Ovary (tissue), 7 donors: ENCODE measurements at regions not wholly inside any gene's neighbourhood (a gene's known extent, or its start where the extent isn't known, plus 50 kb on each side); places are given as distances from the start of the nearest gene placed in this dataset.

Source experiments
- DNase-seq, 5 donors: peaks; one replicate each; pipeline ENCODE4 v3.0.0-alpha.2; 2019 to 2020
- H3K27ac ChIP-seq, 2 donors: fragments of 200-600 bp; one replicate each; pipeline versions ENCODE4 v1.5.1 to v1.8.0; 2019 to 2022
- H3K27me3 ChIP-seq: fragments of 200-600 bp; one replicate; pipeline ENCODE4 v1.8.0; 2022
- H3K36me3 ChIP-seq: fragments of 200-600 bp; sonication (generic); one replicate; pipeline ENCODE4 v1.5.1; 2019
- H3K4me1 ChIP-seq: one replicate; pipeline ENCODE4 v1.8.1; 2013; ENCODE audit warnings: mild to moderate bottlenecking, moderate library complexity; ENCODE audit not compliant: insufficient read depth
- H3K4me3 ChIP-seq: fragments of 200-600 bp; sonication (generic); one replicate; pipeline ENCODE4 v1.5.1; 2017
- H3K9me3 ChIP-seq, 2 donors: fragments of 200-600 bp in 1 of 2; sonication (generic) in 1 of 2; one replicate each; pipeline versions ENCODE4 v1.5.1 to v1.8.1; 2013 to 2019; ENCODE audit warnings: mild to moderate bottlenecking in 1 of 2, moderate library complexity in 1 of 2
- EP300 ChIP-seq: sonication (generic); formaldehyde crosslinking; IDR thresholded peaks from one replicate; pipeline ENCODE4 v1.6.1; 2017; ENCODE audit warnings: antibody characterized with exemption
- POLR2A ChIP-seq: fragments of 450-650 bp; IDR thresholded peaks from one replicate; pipeline ENCODE4 v1.6.1; 2017; ENCODE audit warnings: antibody characterized with exemption, mild to moderate bottlenecking, moderate library complexity
- WGBS, 3 donors: extraction: QIAGEN DNeasy Blood & Tissue Kit in 1 of 3; methylation state at CpG; one replicate each; pipeline versions ENCODE4 v1.1.5 to v1.1.7; 2013 to 2017; 5-methylcytosine and 5-hydroxymethylcytosine counted together
- intact Hi-C, 4 donors: fragments of 100-400 bp; cut with DNase I; formaldehyde crosslinking; loops; one replicate each; pipeline versions ENCODE4 v1.11.0 to v1.15.1; 2022 to 2023
- TF ChIP-seq, protein P1 (sequence below), 3 donors: fragments of 450-650 bp in 2 of 3; fragments of 200-600 bp in 1 of 3; IDR thresholded peaks; one replicate each; pipeline versions ENCODE4 v1.5.1 to v1.8.0; 2016 to 2022; ENCODE audit warnings: antibody characterized with exemption in 3 of 3, mild to moderate bottlenecking in 1 of 3
- donor health status: DM: no; HTN: no; CAD: no; lungs with moderate emphysema.
- donor health status: DM: no; HTN: no; CAD: no.
- donor health status: Bipolar disorder and iron deficiency.
- donor health status: DM: no; HTN: no; CAD: no.
- donor health status: DM: yes; HTN: yes; CAD: no.

DNA sequence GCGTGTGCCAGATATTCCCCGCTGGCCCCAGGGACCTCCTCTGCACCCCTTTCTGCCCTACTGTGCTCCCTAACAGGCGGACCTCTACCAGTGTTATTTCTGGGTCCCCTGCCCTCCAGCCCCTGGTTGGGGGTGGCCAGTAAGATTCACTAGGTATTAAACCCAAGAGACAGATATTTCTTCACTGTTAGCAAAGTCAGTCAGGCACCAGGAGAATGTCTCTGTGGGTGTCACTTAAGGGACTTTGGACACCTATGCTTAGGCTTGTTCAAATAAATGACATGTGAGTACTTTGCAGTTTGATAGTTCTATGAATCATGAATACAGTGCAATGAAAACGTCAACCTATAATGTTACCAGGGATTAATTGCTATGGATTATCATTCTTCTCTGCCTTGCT lies 234.3 kb upstream of the IGFBP3 start:
- Histone ChIP-seq H3K4me1 (peaks cover 2% of the 10 kb centered on the region), H3K27ac (no peak overlapping the region), H3K36me3 (no peaks in the 10 kb centered on the region), H3K4me3 (no peak overlapping the region), H3K9me3 (no peaks in the 10 kb centered on the region), H3K27me3 (no peaks in the 10 kb centered on the region)
- TF ChIP-seq, protein P1, sequence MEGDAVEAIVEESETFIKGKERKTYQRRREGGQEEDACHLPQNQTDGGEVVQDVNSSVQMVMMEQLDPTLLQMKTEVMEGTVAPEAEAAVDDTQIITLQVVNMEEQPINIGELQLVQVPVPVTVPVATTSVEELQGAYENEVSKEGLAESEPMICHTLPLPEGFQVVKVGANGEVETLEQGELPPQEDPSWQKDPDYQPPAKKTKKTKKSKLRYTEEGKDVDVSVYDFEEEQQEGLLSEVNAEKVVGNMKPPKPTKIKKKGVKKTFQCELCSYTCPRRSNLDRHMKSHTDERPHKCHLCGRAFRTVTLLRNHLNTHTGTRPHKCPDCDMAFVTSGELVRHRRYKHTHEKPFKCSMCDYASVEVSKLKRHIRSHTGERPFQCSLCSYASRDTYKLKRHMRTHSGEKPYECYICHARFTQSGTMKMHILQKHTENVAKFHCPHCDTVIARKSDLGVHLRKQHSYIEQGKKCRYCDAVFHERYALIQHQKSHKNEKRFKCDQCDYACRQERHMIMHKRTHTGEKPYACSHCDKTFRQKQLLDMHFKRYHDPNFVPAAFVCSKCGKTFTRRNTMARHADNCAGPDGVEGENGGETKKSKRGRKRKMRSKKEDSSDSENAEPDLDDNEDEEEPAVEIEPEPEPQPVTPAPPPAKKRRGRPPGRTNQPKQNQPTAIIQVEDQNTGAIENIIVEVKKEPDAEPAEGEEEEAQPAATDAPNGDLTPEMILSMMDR (IDR thresholded peaks at IDR 0.05), result no peak
- TF ChIP-seq EP300, result no peak
- no peak for TF ChIP-seq POLR2A
- intact Hi-C loops, result no loop called here
- WGBS, 3 donors, result 95 to 97% (median 95%) methylated on average over 4 of the region's 4 CpGs
- DNase-seq, result no peak

DNA sequence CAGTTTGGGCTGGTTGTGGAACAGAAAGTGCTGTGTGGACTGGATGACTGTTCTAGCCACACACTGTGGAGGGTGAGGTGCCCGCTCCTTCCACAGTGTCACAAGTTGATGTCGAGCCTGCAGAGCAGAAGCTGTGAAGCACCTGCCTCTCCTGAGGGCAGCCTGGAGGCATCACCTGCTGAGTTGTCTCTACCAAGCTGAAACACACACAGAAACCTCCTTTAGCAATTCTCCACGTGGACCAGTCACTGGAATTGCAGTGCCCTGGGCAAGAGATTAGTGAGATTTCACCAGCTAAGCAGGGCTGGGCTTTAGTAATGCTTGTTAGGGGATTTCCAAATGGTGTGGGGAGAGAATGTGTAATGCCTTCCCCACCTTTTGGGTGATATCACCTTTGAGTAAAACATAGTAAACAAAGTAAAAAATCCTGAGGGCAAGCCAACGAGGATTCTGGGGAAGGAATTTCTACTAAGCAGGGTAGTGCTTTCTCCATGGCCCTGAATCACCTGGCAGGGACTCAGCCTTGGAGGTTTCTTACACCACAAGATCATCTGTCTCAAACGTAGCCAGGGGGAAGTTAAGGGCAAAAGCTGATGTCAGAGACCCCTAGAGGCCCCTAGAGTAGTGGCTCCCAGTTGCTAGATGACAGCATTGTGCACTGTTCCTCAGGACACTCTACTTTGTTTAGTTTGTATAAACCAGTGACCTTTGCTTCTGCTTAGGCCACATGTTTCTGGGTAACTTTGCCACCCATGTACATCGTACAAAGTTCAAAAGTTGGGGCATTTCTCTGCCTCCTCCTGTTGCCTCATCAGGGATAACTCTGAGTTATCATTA lies 233.1 kb upstream of the IGFBP3 start:
- no peak for TF ChIP-seq EP300
- TF ChIP-seq, protein P1 (IDR thresholded peaks at IDR 0.05), result no peak
- intact Hi-C loops, result no loop called here

DNA sequence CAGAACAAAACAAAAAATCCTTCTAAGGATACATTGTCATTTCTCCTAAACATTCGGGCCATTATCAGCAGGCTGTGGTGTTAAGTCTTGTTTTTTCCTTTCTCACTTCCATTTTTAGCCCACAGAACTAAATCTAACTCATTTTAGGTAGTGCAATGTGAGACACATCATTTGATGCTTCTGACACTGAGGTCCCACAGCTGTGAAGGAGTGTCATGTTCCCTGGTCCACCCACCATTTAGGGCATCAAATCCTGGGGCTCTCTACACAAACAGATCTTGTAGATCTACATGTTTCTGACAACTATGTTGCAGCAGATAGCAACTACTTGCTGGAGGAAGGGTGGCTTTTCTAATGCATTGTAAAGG lies 232.5 kb upstream of the IGFBP3 start:
- 44 to 62% (median 53%) methylated on average over 1 of the region's 1 CpG for WGBS, 3 donors
- Histone ChIP-seq H3K4me1 (peaks cover 2% of the 10 kb centered on the region), H3K27ac (no peak overlapping the region), H3K4me3 (no peak overlapping the region), H3K27me3 (no peaks in the 10 kb centered on the region), H3K36me3 (no peaks in the 10 kb centered on the region), H3K9me3 (peaks cover 0 to 3% of the 10 kb centered on the region in 2 donors)
- intact Hi-C loops, result no loop called here
- TF ChIP-seq, protein P1 (IDR thresholded peaks at IDR 0.05), result no peak
- TF ChIP-seq EP300 (no peak), POLR2A (no peak)
- no peak for DNase-seq

More for the DNA sequence above, 233.1 kb upstream of the IGFBP3 start:
- Histone ChIP-seq H3K27ac (no peak overlapping the region), H3K36me3 (no peaks in the 10 kb centered on the region), H3K4me3 (no peak overlapping the region), H3K9me3 (peaks cover 0 to 3% of the 10 kb centered on the region in 2 donors), H3K4me1 (peaks cover 2% of the 10 kb centered on the region), H3K27me3 (no peaks in the 10 kb centered on the region)
- WGBS, 3 donors, result 86% methylated on average over 6 of the region's 6 CpGs
- DNase-seq, result no peak

DNA sequence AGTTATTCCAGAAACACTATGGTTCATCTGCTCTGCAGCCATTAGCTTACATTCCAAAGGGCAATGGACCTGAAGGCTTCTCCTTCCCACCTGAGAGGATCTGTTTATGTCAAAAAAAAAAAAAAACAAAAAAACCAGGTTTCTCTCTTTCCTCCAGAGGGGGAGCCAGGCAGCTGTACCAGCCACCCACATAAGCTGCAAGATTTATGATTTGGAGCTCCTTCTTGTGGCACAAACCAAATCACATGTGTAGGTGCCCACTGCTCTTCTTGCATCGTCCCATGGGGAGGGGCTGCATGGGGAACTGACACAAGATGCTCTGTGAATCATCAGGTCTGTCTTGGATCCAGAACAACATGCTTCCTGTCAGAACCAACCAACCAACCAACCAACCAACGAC lies 231.6 kb upstream of the IGFBP3 start:
- TF ChIP-seq, protein P1 (IDR thresholded peaks at IDR 0.05), result no peak
- TF ChIP-seq POLR2A, result no peak
- no peak for TF ChIP-seq EP300
- Histone ChIP-seq H3K27me3 (no peaks in the 10 kb centered on the region), H3K4me1 (peaks cover 2% of the 10 kb centered on the region), H3K9me3 (peaks cover 0 to 3% of the 10 kb centered on the region in 2 donors), H3K36me3 (no peaks in the 10 kb centered on the region), H3K4me3 (no peak overlapping the region), H3K27ac (no peak overlapping the region)
- intact Hi-C loops, result no loop called here
- no peak for DNase-seq
- WGBS, 3 donors, result 78 to 89% (median 88%) methylated on average over 2 of the region's 2 CpGs
